ENCODE measurements at regions not wholly inside any gene's neighbourhood (a gene's known extent, or its start where the extent isn't known, plus 50 kb on each side); places are given as distances from the start of the nearest gene placed in this dataset.

DNA sequence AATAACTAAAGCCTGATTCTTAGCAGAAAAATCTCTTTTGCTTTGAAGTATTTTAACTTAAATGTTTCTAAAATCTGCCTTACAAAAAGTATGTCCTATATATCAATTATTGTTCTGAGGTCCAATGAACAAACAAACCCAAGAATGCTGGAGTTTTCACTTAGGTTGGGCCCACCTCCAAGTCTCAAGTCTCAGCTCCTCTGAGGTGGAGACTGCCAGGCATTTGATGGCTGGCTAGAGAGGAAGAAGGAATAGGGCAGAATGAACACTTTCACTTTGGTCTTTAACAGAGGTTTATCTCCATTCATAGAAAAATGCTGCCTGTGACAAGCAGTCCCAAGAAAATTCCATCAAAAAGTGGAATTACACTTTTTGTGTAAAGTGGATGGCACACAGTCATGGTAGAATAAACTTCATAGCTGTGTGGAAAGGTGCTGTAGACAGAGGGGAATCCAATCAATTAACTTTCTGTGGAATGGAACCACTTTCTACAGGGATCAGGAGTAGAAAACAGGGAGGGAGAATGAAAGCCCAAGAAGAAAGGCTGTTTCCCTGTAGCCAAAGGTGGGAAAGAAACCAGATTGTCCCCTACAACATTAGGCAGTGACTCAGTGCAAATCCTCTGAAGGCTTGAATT, 349.4 kb upstream of the RUNX1 start:
- TF ChIP-seq, protein P1, sequence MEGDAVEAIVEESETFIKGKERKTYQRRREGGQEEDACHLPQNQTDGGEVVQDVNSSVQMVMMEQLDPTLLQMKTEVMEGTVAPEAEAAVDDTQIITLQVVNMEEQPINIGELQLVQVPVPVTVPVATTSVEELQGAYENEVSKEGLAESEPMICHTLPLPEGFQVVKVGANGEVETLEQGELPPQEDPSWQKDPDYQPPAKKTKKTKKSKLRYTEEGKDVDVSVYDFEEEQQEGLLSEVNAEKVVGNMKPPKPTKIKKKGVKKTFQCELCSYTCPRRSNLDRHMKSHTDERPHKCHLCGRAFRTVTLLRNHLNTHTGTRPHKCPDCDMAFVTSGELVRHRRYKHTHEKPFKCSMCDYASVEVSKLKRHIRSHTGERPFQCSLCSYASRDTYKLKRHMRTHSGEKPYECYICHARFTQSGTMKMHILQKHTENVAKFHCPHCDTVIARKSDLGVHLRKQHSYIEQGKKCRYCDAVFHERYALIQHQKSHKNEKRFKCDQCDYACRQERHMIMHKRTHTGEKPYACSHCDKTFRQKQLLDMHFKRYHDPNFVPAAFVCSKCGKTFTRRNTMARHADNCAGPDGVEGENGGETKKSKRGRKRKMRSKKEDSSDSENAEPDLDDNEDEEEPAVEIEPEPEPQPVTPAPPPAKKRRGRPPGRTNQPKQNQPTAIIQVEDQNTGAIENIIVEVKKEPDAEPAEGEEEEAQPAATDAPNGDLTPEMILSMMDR (IDR thresholded peaks at IDR 0.05; ENCODE audit: low read length): no peak
- no peak for TF ChIP-seq EZH2 (optimal IDR thresholded peaks at IDR 0.05; ENCODE audit: low read depth, low read length)
- TF ChIP-seq EZH2phosphoT487 (IDR thresholded peaks at IDR 0.05; ENCODE audit: low read length): no peak
